ENCODE measurements at regions not wholly inside any gene's neighbourhood (a gene's known extent, or its start where the extent isn't known, plus 50 kb on each side); places are given as distances from the start of the nearest gene placed in this dataset.

DNA sequence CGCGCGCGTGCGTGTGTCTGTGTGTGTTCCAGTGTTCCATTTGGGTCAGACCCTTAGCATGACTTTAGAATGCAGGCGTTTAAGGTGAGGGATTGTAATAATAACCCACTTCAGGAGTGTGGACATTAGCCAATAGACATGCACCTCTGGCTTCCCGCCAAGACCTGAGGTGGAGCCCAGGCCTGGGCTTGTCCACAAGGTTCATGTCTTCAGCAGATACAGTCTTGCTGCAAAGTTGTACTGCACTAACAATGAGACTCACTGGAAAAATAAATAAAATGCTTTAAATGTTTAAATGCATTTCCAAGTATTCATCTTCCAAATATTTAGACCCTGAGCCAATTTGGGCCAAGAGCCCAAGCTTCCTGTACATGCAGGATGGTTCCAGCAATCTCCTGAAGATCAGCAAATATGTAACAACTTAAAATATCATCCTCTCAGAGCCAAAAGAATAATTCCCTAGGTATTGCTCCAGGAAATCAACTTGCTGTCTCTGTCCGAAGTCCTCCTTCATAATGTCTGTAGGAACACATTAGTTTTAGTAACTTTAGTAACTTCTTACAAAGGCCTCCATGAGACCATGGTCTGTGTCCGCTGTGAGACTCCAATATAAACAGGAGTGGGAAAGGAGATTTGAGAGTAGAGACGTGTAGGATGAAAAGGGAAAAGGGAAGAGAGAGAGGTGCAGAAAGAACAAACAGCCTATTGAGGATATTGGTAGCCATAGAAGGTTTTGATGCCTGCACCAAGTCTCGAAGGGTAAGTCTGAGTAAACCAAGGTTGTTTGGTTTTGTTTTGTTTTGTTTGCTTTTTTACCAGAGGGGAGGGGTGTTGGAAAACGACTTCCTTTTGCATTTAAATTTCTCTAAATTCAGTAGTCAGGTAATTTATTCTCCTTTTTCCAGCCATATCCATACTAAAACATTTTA, 98.5 kb upstream of the KLF3 start:
- peaks cover 12% of the 10 kb centered on the region for H3K4me1 Mint-ChIP-seq
- DNase-seq (ENCODE audit: low spot score) (no peak), ATAC-seq (no peak)
- peaks cover 3% of the 10 kb centered on the region; the same call in 1 of the 2 replicates for H3K9me3 Mint-ChIP-seq
- H3K36me3 Mint-ChIP-seq = no peaks in the 10 kb centered on the region
- H3K27me3 Mint-ChIP-seq (ENCODE audit: low read depth) = no peaks in the 10 kb centered on the region
- no peak overlapping the region for H3K27ac Mint-ChIP-seq
- POLR2A ChIA-PET = no interaction called here
- CTCF ChIA-PET = no interaction called here
- no peak overlapping the region for H3K4me3 Mint-ChIP-seq
- TF ChIP-seq FOXJ3 (CRISPR knock-in tag; IDR thresholded peaks at IDR 0.05; ENCODE audit: borderline replicate concordance) = no peak
- TF ChIP-seq FOXP1 (CRISPR knock-in tag; IDR thresholded peaks at IDR 0.05; ENCODE audit: borderline replicate concordance) = no peak
- TF ChIP-seq, protein P1, sequence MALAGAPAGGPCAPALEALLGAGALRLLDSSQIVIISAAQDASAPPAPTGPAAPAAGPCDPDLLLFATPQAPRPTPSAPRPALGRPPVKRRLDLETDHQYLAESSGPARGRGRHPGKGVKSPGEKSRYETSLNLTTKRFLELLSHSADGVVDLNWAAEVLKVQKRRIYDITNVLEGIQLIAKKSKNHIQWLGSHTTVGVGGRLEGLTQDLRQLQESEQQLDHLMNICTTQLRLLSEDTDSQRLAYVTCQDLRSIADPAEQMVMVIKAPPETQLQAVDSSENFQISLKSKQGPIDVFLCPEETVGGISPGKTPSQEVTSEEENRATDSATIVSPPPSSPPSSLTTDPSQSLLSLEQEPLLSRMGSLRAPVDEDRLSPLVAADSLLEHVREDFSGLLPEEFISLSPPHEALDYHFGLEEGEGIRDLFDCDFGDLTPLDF (CRISPR knock-in tag; IDR thresholded peaks at IDR 0.05) = no peak
- no peak for TF ChIP-seq ZNF396 (CRISPR knock-in tag; IDR thresholded peaks at IDR 0.05; ENCODE audit: borderline replicate concordance)
- TF ChIP-seq ATF1 (CRISPR knock-in tag; IDR thresholded peaks at IDR 0.05) = no peak
- TF ChIP-seq ETV6 (CRISPR knock-in tag; IDR thresholded peaks at IDR 0.05) = no peak

DNA sequence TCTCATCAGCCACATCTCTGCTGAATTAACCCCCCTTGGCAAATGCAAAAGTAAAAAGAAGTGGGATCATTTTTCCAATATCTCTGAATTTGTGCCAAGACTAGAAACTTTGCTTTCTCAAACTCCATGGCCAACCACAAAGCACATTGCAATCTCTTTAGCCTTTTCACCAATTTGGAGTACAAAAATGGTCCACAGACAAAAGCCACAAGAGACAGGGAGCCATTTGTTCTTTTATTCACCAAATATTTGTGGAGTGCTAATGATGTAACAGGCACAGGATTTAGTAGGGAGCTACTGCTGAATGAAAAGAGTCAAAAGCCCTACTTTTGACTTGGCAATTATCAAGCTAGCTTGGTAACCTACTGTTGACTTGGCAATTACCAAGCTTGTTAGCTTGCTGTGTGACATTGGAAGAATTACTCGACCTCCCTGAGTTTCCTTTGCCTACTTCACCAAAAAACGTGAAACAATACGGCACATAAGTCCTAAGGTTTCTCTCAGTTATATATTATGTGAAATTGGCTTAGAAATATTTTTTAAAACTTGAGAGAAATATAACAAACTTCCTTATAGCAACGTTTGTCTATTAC, 97.1 kb upstream of the KLF3 start:
- H3K4me1 Mint-ChIP-seq = peaks cover 12% of the 10 kb centered on the region
- ATAC-seq = no peak
- no peak overlapping the region for H3K4me3 Mint-ChIP-seq
- peaks cover 3% of the 10 kb centered on the region; the same call in 1 of the 2 replicates for H3K9me3 Mint-ChIP-seq
- H3K36me3 Mint-ChIP-seq = no peaks in the 10 kb centered on the region
- TF ChIP-seq RELA (CRISPR knock-in tag; IDR thresholded peaks at IDR 0.05; ENCODE audit: borderline replicate concordance) (no peak), ZNF396 (CRISPR knock-in tag; IDR thresholded peaks at IDR 0.05; ENCODE audit: borderline replicate concordance) (no peak), GTF2I (CRISPR knock-in tag; conservative IDR thresholded peaks at IDR 0.05) (no peak), ZNF232 (CRISPR knock-in tag; IDR thresholded peaks at IDR 0.05) (no peak), MYBL2 (CRISPR knock-in tag; IDR thresholded peaks at IDR 0.05) (no peak)
- TF ChIP-seq, protein P2, sequence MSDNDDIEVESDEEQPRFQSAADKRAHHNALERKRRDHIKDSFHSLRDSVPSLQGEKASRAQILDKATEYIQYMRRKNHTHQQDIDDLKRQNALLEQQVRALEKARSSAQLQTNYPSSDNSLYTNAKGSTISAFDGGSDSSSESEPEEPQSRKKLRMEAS (CRISPR knock-in tag; IDR thresholded peaks at IDR 0.05) = no peak
- TF ChIP-seq, protein P3, sequence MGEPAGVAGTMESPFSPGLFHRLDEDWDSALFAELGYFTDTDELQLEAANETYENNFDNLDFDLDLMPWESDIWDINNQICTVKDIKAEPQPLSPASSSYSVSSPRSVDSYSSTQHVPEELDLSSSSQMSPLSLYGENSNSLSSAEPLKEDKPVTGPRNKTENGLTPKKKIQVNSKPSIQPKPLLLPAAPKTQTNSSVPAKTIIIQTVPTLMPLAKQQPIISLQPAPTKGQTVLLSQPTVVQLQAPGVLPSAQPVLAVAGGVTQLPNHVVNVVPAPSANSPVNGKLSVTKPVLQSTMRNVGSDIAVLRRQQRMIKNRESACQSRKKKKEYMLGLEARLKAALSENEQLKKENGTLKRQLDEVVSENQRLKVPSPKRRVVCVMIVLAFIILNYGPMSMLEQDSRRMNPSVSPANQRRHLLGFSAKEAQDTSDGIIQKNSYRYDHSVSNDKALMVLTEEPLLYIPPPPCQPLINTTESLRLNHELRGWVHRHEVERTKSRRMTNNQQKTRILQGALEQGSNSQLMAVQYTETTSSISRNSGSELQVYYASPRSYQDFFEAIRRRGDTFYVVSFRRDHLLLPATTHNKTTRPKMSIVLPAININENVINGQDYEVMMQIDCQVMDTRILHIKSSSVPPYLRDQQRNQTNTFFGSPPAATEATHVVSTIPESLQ (CRISPR knock-in tag; IDR thresholded peaks at IDR 0.05) = no peak
- TF ChIP-seq, protein P4, sequence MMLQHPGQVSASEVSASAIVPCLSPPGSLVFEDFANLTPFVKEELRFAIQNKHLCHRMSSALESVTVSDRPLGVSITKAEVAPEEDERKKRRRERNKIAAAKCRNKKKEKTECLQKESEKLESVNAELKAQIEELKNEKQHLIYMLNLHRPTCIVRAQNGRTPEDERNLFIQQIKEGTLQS (CRISPR knock-in tag; conservative IDR thresholded peaks at IDR 0.05) = no peak
- TF ChIP-seq, protein P5, sequence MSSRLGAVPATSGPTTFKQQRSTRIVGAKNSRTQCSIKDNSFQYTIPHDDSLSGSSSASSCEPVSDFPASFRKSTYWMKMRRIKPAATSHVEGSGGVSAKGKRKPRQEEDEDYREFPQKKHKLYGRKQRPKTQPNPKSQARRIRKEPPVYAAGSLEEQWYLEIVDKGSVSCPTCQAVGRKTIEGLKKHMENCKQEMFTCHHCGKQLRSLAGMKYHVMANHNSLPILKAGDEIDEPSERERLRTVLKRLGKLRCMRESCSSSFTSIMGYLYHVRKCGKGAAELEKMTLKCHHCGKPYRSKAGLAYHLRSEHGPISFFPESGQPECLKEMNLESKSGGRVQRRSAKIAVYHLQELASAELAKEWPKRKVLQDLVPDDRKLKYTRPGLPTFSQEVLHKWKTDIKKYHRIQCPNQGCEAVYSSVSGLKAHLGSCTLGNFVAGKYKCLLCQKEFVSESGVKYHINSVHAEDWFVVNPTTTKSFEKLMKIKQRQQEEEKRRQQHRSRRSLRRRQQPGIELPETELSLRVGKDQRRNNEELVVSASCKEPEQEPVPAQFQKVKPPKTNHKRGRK (CRISPR knock-in tag; IDR thresholded peaks at IDR 0.05; ENCODE audit: borderline replicate concordance) = no peak
- POLR2A ChIA-PET = interaction anchor here (0.6 kb wide), 1 partner anchor 78 kb away, joined by 3 read pairs; no protein-coding TSS in a partner anchor
- CTCF ChIA-PET = no interaction called here
- no peak overlapping the region for H3K27ac Mint-ChIP-seq
- no peak for DNase-seq (ENCODE audit: low spot score)
- no peaks in the 10 kb centered on the region for H3K27me3 Mint-ChIP-seq (ENCODE audit: low read depth)

DNA sequence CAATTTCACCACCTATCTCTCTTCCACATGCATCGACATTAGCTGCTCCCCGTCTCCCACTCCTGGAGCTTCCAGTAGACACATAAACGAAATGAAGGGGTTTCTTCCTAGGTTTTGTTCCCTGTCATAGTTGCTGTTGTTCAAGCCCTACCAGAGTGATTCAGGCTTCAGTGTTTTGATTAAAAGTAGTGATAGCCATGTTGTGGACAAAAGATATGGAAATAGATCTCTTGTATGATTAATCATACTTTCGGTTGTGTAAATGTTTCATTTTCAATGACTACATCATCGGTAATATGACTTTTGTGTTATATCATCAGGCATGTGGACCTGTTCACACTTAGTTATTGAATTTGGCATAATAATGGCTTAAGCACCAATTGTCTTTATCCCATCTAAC, 96.5 kb upstream of the KLF3 start:
- H3K9me3 Mint-ChIP-seq = peaks cover 3% of the 10 kb centered on the region; the same call in 1 of the 2 replicates
- ATAC-seq (no peak), DNase-seq (ENCODE audit: low spot score) (no peak)
- CTCF ChIA-PET = no interaction called here
- H3K27me3 Mint-ChIP-seq (ENCODE audit: low read depth) = no peaks in the 10 kb centered on the region
- no peak overlapping the region for H3K27ac Mint-ChIP-seq
- POLR2A ChIA-PET = interaction anchor here (0.6 kb wide), 1 partner anchor 78 kb away, joined by 3 read pairs; no protein-coding TSS in a partner anchor
- H3K4me3 Mint-ChIP-seq = no peak overlapping the region
- H3K36me3 Mint-ChIP-seq = no peaks in the 10 kb centered on the region
- H3K4me1 Mint-ChIP-seq = peaks cover 10% of the 10 kb centered on the region
- TF ChIP-seq NFATC4 (CRISPR knock-in tag; IDR thresholded peaks at IDR 0.05) = no peak
- TF ChIP-seq TEAD1 (CRISPR knock-in tag; IDR thresholded peaks at IDR 0.05) = no peak
- TF ChIP-seq, protein P6, sequence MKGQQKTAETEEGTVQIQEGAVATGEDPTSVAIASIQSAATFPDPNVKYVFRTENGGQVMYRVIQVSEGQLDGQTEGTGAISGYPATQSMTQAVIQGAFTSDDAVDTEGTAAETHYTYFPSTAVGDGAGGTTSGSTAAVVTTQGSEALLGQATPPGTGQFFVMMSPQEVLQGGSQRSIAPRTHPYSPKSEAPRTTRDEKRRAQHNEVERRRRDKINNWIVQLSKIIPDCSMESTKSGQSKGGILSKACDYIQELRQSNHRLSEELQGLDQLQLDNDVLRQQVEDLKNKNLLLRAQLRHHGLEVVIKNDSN (CRISPR knock-in tag; IDR thresholded peaks at IDR 0.05) = no peak
- TF ChIP-seq PRRX2 (CRISPR knock-in tag; IDR thresholded peaks at IDR 0.05) = no peak
- no peak for TF ChIP-seq CREM (CRISPR knock-in tag; IDR thresholded peaks at IDR 0.05)
- TF ChIP-seq NR1H2 (CRISPR knock-in tag; IDR thresholded peaks at IDR 0.05) = no peak
- no peak for TF ChIP-seq OVOL2 (CRISPR knock-in tag; IDR thresholded peaks at IDR 0.05; ENCODE audit: borderline replicate concordance)
- TF ChIP-seq FOXP1 (CRISPR knock-in tag; IDR thresholded peaks at IDR 0.05; ENCODE audit: borderline replicate concordance) = no peak
- TF ChIP-seq TCF7 (CRISPR knock-in tag; IDR thresholded peaks at IDR 0.05; ENCODE audit: low read depth) = no peak
- no peak for TF ChIP-seq ZNF121 (CRISPR knock-in tag; IDR thresholded peaks at IDR 0.05)
